ELF-1 (cell line): ENCODE measurements at regions not wholly inside any gene's neighbourhood (a gene's known extent, or its start where the extent isn't known, plus 50 kb on each side); places are given as distances from the start of the nearest gene placed in this dataset.
"Not testable (repeated sequence)": the region's sequence is repeated elsewhere in the genome, so short reads cannot be mapped to it uniquely, and the experiment has no call there.

Experiments
- DNase-seq: peaks from one replicate; pipeline ENCODE4 v3.0.0-alpha.2; 2016; ENCODE audit warnings: low read depth, low spot score

DNA sequence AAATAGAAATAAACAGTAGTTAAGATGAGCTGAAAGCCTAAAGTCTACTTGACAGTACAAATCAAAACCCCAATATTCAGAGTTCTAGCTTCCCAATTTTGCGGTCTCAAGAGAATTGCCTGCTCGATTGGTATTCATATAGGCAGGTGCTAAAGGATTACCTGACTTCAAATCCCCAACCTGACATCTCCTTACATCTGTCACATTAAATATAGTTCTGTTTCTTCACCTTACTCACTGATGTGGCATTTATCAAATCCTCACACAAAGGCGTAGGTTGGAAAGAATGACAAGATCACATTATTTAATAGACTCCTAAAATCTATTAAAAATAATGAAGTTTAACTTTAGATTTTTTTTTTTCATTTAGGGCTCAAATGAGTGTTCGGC lies 72.8 kb upstream of the ANKH start:
- DNase-seq = no peak

DNA sequence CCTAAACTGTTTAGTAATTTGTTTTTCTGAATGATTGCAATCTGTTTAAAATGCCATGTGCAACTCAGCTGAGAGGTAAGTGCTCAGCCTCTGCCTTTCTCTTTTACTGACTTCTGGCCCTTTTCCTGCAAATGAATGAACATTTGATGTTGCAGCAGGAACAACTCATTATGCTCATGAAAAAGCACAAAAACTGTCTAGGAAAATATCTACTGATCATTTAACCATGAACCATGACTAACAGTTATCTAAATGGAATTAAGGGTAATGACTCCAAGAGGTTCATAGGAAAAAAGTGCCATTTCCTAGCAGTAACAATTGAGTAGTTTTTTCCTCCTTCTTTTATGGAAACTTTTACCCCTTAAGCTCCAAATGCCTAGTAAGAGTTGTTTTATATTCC lies 70.6 kb upstream of the ANKH start:
- DNase-seq = no peak

DNA sequence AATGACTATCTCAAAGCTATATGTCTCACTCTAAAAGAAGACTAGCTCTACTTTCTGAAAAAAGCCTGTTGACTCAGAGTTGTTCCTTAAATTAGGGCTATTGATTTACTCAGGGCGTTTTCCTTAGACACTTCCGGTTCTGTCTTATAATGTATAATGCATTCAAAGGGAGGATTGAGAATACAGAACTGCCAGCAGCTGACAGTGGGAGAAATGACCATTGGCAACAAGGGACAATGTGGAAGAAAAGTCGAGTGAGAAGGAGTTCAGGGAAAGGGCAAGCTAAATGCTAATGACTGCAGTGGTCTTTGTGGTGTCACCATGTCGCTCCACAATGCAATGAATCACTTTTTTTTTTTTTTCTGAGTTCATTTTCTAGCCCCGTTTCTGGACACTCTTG lies 65.7 kb upstream of the ANKH start:
- no peak for DNase-seq

DNA sequence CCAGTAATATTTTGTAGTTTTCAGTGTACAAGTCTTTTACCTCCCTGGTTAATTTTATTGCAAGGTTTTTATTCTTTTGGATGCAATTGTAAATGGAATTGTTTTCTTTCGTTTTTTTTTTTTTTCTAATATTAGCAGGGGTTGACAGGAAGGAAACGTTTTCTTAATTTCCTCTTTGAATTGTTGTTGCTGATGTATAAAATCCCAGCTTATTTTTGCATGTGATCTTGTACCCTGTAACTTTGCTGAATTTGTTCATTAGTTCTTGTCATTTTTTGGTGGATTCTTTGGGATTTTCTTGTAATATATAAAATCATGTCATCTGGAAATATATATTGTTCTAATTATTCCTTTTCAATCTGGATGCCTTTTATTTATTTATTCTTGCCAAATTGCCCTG lies 65.0 kb upstream of the ANKH start:
- DNase-seq = no peak

DNA sequence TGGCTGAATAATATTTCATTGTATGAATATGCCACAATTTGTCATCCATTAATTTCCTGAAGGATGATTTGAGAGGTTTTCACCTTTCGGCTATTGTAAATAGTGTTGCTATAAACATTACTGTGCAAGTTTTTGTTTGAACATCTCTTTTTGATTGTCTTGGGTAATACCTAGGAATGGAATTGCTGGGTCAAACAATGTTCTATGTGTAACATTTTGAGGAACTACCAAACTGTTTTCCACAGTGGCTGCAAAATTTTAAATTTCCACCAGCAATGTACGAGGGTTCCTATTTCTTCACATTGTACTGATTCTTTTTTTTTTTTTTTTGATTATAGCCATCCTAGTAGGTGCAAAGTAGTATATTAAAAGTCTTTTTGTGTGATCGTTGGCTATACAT lies 63.8 kb upstream of the ANKH start:
- no peak for DNase-seq

DNA sequence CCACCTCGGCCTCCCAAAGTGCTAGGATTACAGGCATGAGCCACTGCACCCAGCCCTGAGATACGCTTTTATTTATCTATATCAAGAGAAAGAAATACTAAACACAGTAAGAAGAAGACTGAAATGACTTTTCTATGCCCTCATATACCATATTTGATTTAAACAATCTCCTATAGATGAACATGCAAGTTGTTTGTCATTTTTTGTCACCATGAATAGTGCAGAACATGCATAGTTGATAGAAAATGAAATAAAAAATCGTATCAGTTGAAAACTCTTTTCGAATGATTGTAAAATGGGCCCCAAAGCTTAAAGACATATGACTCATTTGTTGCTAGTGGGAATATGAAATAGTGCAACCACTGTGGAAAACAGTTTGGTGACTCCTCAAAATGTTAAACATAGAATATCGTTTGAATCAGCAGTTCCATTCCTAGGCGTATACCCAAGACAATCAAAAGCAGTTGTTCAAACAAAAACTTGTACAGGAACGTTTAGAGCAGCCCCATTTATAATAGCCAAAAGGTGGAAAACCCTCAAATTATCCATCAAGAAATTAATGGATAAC lies 61.4 kb upstream of the ANKH start:
- DNase-seq = no peak

DNA sequence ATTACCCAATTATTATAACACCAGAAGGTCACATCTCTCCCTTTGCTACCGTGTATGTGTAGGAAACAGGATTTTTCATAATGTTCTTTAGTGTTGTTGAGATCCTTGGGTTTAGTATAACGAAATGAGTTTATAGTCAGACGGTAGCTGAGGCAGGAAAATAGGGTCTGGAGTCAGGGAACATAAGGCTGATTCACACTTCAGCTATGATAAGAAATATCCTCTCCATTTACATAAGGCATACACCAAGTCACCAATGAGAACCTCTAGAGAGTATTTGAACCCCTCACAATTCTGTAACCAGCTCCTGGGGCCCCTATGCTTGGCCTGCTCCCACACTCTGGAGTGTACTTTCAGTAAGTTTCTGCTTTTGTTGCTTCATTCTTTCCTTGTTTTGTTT lies 58.9 kb upstream of the ANKH start:
- no peak for DNase-seq

DNA sequence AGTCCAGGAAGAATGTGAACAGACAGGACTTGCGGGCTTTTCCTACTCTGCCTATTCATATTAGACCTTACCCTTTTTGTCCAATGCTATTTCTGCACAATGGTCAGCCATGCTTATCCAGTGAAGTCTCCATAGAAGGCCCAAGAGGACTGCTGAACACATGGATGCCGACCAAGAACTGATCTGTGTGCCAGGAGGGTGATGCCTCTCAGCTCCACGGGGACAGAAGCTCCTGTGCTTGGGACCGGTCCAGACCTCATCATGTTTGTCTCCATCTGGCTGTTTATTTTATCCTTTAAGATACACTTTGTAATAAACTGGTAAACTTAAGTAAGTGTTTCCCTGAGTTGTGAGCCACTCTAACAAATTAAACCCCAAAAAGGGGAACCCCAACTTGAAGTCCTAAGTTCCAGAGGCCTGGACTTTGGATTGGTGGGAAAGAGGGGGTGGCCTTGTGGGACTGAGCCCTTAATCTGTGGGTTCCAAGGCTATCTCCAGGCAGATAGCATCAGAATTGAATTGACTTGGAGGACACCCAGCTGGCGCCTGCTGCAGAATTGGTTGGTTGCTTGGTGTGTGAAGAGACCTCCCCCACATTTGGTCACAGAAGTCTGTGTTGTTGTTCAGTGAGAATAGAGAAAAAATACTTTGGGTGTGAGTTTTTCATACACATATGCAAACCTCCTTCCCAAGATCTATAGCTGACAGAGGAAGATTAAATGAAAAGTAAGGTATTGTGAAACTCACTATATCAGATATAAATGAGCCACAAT lies 57.9 kb upstream of the ANKH start:
- no peak for DNase-seq

DNA sequence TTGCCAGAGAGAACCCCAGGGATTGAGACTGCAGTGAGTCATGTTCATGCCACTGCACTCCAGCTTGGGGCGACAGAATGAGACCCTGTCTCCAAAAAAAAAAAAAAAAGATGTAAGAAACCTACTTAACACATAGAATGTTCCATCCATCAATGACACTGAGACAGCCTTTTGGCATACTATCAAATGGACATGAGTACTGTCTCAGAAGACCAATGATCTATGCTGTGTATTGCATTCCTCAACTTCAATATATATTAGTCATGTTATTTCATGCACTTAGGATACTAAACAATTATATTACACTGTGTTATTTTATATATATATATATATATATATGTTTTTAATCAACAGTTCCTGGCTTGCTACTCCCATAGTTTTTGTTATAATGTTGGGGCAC lies 57.1 kb upstream of the ANKH start:
- no peak for DNase-seq

DNA sequence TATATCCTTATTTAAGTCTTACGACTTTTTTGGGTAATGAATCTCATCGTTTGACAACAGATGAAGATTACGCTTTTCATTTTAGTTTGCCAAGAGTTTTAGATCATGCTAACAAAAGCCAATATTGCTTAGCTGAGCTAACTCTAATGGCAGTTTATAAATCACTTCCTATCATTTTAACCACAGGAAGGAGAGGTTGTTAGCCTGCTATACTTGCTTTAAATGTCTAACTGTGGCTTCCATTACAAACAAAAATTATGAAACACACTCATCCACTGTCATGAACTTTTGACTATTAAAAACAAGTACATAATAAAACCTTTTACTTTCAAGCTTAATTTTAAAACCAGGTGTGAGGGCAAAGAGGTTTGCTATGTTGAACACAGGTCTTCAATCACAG lies 53.7 kb upstream of the ANKH start:
- DNase-seq = no peak

DNA sequence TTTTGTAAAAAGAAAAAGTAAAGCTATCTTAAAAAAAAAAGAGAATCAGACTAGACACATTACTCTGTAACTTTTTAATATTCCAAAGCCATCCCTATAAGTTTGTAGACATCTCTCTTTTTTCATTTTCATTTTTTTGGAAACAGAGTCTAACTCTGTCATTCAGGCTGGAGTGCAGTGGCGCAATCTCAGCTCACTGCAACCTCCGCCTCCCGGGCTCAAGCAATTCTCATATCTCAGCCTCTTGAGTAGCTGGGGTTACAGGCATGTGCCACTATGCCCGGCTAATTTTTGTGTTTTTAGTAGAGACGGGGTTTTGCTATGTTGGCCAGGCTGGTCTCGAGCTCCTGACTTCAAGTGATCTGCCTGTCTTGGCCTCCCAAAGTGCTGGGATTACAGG lies 51.4 kb upstream of the ANKH start:
- not testable (repeated sequence) for DNase-seq

DNA sequence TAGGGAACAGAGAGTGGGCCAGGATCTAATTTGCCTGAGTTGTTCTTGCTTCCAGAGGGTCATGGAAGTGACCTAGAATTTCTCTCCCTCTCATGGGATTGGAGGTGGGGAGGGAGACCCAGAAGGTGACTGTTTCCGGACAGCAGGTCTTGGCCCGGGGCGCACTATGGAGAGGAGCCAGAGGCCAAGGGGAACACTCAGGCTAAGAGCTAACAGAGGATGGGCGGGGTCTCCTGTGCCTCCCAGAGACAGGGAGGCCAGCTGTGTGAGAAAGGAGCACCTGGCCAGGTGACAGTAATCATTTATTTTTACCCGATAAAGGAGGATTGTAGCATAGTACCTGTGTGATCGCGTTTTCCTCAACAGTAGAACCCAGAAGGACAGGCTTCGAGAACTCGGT lies 50.9 kb upstream of the ANKH start:
- no peak for DNase-seq
